AG04450 (cell line): ENCODE measurements at regions not wholly inside any gene's neighbourhood (a gene's known extent, or its start where the extent isn't known, plus 50 kb on each side); places are given as distances from the start of the nearest gene placed in this dataset.

ENCODE experiments used
- CTCF ChIA-PET: fragments of 300-600, 350-600 bp; formaldehyde crosslinking; extraction: SDS; loops from one replicate; lab custom pipeline; 2022; ENCODE audit warnings: antibody characterized with exemption, inconsistent platforms; lab: Charles Lee
- POLR2A ChIA-PET: fragments of 350-600 bp; formaldehyde crosslinking; extraction: SDS; loops from one replicate; lab custom pipeline; 2021; ENCODE audit warnings: antibody characterized with exemption, inconsistent platforms; lab: Yijun Ruan, JAX
- DNase-seq: peaks from one replicate; pipeline ENCODE4 v3.0.0-alpha.2; 2011; ENCODE audit warnings: low read depth, low spot score
- H3K27ac ChIP-seq: one replicate; pipeline ENCODE4 v1.5.1; 2012; ENCODE audit warnings: low read depth, low read length, control low read depth
- H3K27me3 ChIP-seq: one replicate; pipeline ENCODE4 v1.6.0; 2012; ENCODE audit warnings: low read length; ENCODE audit not compliant: control insufficient read depth, insufficient read depth
- H3K4me3 ChIP-seq: 2 replicates; pipeline ENCODE4 v1.5.1; 2011; ENCODE audit warnings: mild to moderate bottlenecking, low read depth, low read length, control low read depth
- H3K9me3 ChIP-seq: 2 replicates; pipeline ENCODE4 v1.5.1; 2012; ENCODE audit warnings: low read length; ENCODE audit not compliant: control insufficient read depth, insufficient read depth
- CTCF ChIP-seq: IDR thresholded peaks from 2 replicates; pipeline ENCODE4 v1.5.1; 2011; ENCODE audit warnings: low read depth, low read length, control low read depth, inconsistent platforms

- Histone ChIP-seq H3K4me3 (no peak overlapping the region), H3K27ac (no peak overlapping the region), H3K9me3 (peaks cover 12% of the 10 kb centered on the region; the same call in 1 of the 2 replicates), H3K27me3 (no peaks in the 10 kb centered on the region)
- no peak for DNase-seq
- ChIA-PET CTCF (no interaction called here), POLR2A (no interaction called here)
- no peak for TF ChIP-seq CTCF
Observed at GRCh38 chr16:62652441-62653120, 616.3 kb upstream of the CDH8 start.

- CTCF ChIA-PET, result no interaction called here
- POLR2A ChIA-PET, result no interaction called here
- no peak for TF ChIP-seq CTCF
- Histone ChIP-seq H3K27me3 (no peaks in the 10 kb centered on the region), H3K9me3 (peaks cover 21% of the 10 kb centered on the region), H3K27ac (no peak overlapping the region), H3K4me3 (no peak overlapping the region)
- no peak for DNase-seq
Observed at GRCh38 chr16:62648256-62648655, 612.0 kb upstream of the CDH8 start.

GRCh38 chr16:62644030-62644812 is 608.0 kb upstream of the CDH8 start:
- no peak overlapping the region for H3K27ac ChIP-seq
- H3K27me3 ChIP-seq, result no peaks in the 10 kb centered on the region
- no peak overlapping the region for H3K4me3 ChIP-seq
- H3K9me3 ChIP-seq, result peaks cover 17% of the 10 kb centered on the region
- CTCF ChIA-PET, result no interaction called here
- TF ChIP-seq CTCF, result no peak
- no peak for DNase-seq
- POLR2A ChIA-PET, result no interaction called here

- no peak for TF ChIP-seq CTCF
- no peak for DNase-seq
- no peak overlapping the region for H3K4me3 ChIP-seq
- ChIA-PET CTCF (no interaction called here), POLR2A (no interaction called here)
- H3K27me3 ChIP-seq, result no peaks in the 10 kb centered on the region
- no peak overlapping the region for H3K27ac ChIP-seq
- peaks cover 17% of the 10 kb centered on the region for H3K9me3 ChIP-seq
Observed at GRCh38 chr16:62642677-62643076, 606.4 kb upstream of the CDH8 start.

- H3K9me3 ChIP-seq, result peaks cover 13% of the 10 kb centered on the region
- TF ChIP-seq CTCF, result no peak
- ChIA-PET CTCF (no interaction called here), POLR2A (no interaction called here)
- no peak overlapping the region for H3K27ac ChIP-seq
- no peak for DNase-seq
- no peaks in the 10 kb centered on the region for H3K27me3 ChIP-seq
- H3K4me3 ChIP-seq, result no peak overlapping the region
Observed at GRCh38 chr16:62639890-62640289, 603.7 kb upstream of the CDH8 start.
